Keratinocyte (primary cell): ENCODE measurements at regions not wholly inside any gene's neighbourhood (a gene's known extent, or its start where the extent isn't known, plus 50 kb on each side); places are given as distances from the start of the nearest gene placed in this dataset.

Source experiments
- DNase-seq: peaks from one replicate; pipeline ENCODE4 v3.0.0-alpha.2; 2011; ENCODE audit warnings: low read depth, missing footprints, low spot score
- FAIRE-seq: peaks from 2 replicates; lab custom pipeline; 2011; peaks lifted over from hg19 to GRCh38; lab: Jason Lieb, UNC
- H2AFZ ChIP-seq: 2 replicates; pipeline ENCODE4 v1.6.0; 2012; ENCODE audit warnings: low read length, control low read depth, inconsistent platforms; ENCODE audit not compliant: control insufficient read depth
- H3K27ac ChIP-seq: 2 replicates; pipeline ENCODE4 v1.5.1; 2011; ENCODE audit warnings: low read length; ENCODE audit not compliant: control insufficient read depth, insufficient read depth
- H3K27me3 ChIP-seq: 3 replicates; pipeline ENCODE4 v1.6.0; 2011; ENCODE audit warnings: low read length; ENCODE audit not compliant: control insufficient read depth, insufficient read depth; ENCODE audit errors: extremely low read depth
- H3K36me3 ChIP-seq, 2 experiments: 2 replicates in 1 of 2; 3 replicates in 1 of 2; pipeline ENCODE4 v1.5.1; 2011; ENCODE audit warnings: low read length in 2 of 2, mild to moderate bottlenecking in 1 of 2; ENCODE audit not compliant: control insufficient read depth in 2 of 2, insufficient read depth in 2 of 2; ENCODE audit errors: extremely low read depth in 1 of 2
- H3K4me1 ChIP-seq: 3 replicates; pipeline ENCODE4 v1.5.1; 2011; ENCODE audit warnings: low read length; ENCODE audit not compliant: control insufficient read depth, insufficient read depth; ENCODE audit errors: extremely low read depth
- H3K4me2 ChIP-seq: 3 replicates; pipeline ENCODE4 v1.6.0; 2011; ENCODE audit warnings: low read depth, low read length; ENCODE audit not compliant: control insufficient read depth, insufficient read depth; ENCODE audit errors: extremely low read depth
- H3K4me3 ChIP-seq, 3 experiments: fragments of 200-600 bp in 1 of 3; sonication (generic) in 1 of 3; 2 replicates in 2 of 3; 3 replicates in 1 of 3; pipeline ENCODE4 v1.5.1; 2011 to 2016; ENCODE audit warnings: low read length in 3 of 3, mild to moderate bottlenecking in 3 of 3, control low read depth in 2 of 3, inconsistent platforms in 1 of 3, low read depth in 1 of 3, mixed read lengths in 1 of 3, mixed run types in 1 of 3, moderate library complexity in 1 of 3; ENCODE audit not compliant: control insufficient read depth in 2 of 3, insufficient read depth in 2 of 3; ENCODE audit errors: extremely low read depth in 1 of 3
- H3K79me2 ChIP-seq: 2 replicates; pipeline ENCODE4 v1.6.0; 2012; ENCODE audit warnings: low read length; ENCODE audit not compliant: control insufficient read depth, insufficient read depth
- H3K9ac ChIP-seq: 3 replicates; pipeline ENCODE4 v1.6.0; 2011; ENCODE audit warnings: low read length; ENCODE audit not compliant: control insufficient read depth, insufficient read depth; ENCODE audit errors: extremely low read depth
- H3K9me1 ChIP-seq: 3 replicates; pipeline ENCODE4 v1.6.0; 2011; ENCODE audit warnings: low read length; ENCODE audit not compliant: control insufficient read depth, insufficient read depth; ENCODE audit errors: extremely low read depth
- H3K9me3 ChIP-seq: 2 replicates; pipeline ENCODE4 v1.5.1; 2012; ENCODE audit warnings: low read depth, low read length; ENCODE audit not compliant: control insufficient read depth
- H4K20me1 ChIP-seq: 3 replicates; pipeline ENCODE4 v1.6.0; 2011; ENCODE audit warnings: low read length; ENCODE audit not compliant: control insufficient read depth, insufficient read depth; ENCODE audit errors: extremely low read depth
- EZH2 ChIP-seq: IDR thresholded peaks from one replicate; pipeline ENCODE4 v1.6.1; 2012; ENCODE audit warnings: inconsistent platforms, mild to moderate bottlenecking, low read length, moderate library complexity
- dilution Hi-C: fragments of 300-500 bp; cut with MboI; formaldehyde crosslinking; loops from one replicate; pipeline ENCODE4 v1.7.0; 2020; ENCODE audit warnings: low sequenced_read_pairs; ENCODE audit not compliant: extremely low pct_ligation_motif_present
- TF ChIP-seq, protein P1 (sequence below), 3 experiments: IDR thresholded peaks in 1 of 3; conservative IDR thresholded peaks in 1 of 3; optimal IDR thresholded peaks in 1 of 3; 2 replicates in 2 of 3; 3 replicates in 1 of 3; pipeline versions ENCODE3 to v1.5.1; 2011; ENCODE audit warnings: low read length in 3 of 3, mild to moderate bottlenecking in 3 of 3, moderate library complexity in 2 of 3, control low read depth in 1 of 3, inconsistent platforms in 1 of 3; ENCODE audit not compliant: insufficient read depth in 2 of 3; ENCODE audit errors: extremely low read depth in 1 of 3

GRCh38 chr2:61721382-61721781, 132.5 kb downstream of the FAM161A start:
- Histone ChIP-seq H2AFZ (no peak overlapping the region), H3K79me2 (no peaks in the 10 kb centered on the region), H4K20me1 (no peaks in the 10 kb centered on the region), H3K27ac (no peak overlapping the region), H3K4me2 (peak overlapping the region; percentile 8), H3K9ac (no peak overlapping the region), H3K4me1 (peaks cover 11% of the 10 kb centered on the region), H3K4me3 (no peak overlapping the region), H3K27me3 (no peaks in the 10 kb centered on the region), H3K9me1 (no peaks in the 10 kb centered on the region), H3K9me3 (no peaks in the 10 kb centered on the region), H3K36me3 (no peaks in the 10 kb centered on the region)
- no peak for FAIRE-seq
- dilution Hi-C loops, result no loop called here
- TF ChIP-seq, protein P1, sequence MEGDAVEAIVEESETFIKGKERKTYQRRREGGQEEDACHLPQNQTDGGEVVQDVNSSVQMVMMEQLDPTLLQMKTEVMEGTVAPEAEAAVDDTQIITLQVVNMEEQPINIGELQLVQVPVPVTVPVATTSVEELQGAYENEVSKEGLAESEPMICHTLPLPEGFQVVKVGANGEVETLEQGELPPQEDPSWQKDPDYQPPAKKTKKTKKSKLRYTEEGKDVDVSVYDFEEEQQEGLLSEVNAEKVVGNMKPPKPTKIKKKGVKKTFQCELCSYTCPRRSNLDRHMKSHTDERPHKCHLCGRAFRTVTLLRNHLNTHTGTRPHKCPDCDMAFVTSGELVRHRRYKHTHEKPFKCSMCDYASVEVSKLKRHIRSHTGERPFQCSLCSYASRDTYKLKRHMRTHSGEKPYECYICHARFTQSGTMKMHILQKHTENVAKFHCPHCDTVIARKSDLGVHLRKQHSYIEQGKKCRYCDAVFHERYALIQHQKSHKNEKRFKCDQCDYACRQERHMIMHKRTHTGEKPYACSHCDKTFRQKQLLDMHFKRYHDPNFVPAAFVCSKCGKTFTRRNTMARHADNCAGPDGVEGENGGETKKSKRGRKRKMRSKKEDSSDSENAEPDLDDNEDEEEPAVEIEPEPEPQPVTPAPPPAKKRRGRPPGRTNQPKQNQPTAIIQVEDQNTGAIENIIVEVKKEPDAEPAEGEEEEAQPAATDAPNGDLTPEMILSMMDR (optimal IDR thresholded peaks at IDR 0.05 in 1 of 3, IDR thresholded peaks at IDR 0.05 in 1 of 3, conservative IDR thresholded peaks at IDR 0.05 in 1 of 3; ENCODE audit: extremely low read depth in 1 of 3, insufficient read depth in 2 of 3, low read length in 3 of 3), result no peak
- no peak for TF ChIP-seq EZH2
- no peak for DNase-seq

- H2AFZ ChIP-seq, result no peak overlapping the region
- no peaks in the 10 kb centered on the region for H3K79me2 ChIP-seq
- H3K9me3 ChIP-seq, result no peaks in the 10 kb centered on the region
- peak overlapping the region; percentile 34 for H3K27ac ChIP-seq
- H3K9me1 ChIP-seq, result no peaks in the 10 kb centered on the region
- dilution Hi-C loops, result no loop called here
- TF ChIP-seq, protein P1 (optimal IDR thresholded peaks at IDR 0.05 in 1 of 3, IDR thresholded peaks at IDR 0.05 in 1 of 3, conservative IDR thresholded peaks at IDR 0.05 in 1 of 3; ENCODE audit: extremely low read depth in 1 of 3, insufficient read depth in 2 of 3, low read length in 3 of 3), result no peak
- no peak for TF ChIP-seq EZH2
- H3K27me3 ChIP-seq, result no peaks in the 10 kb centered on the region
- no peaks in the 10 kb centered on the region for H3K36me3 ChIP-seq
- FAIRE-seq, result no peak
- peak overlapping the region; percentile 8 for H3K4me2 ChIP-seq
- H3K4me1 ChIP-seq, result peaks cover 11% of the 10 kb centered on the region
- no peak overlapping the region for H3K4me3 ChIP-seq
- H4K20me1 ChIP-seq, result no peaks in the 10 kb centered on the region
- DNase-seq, result peak; percentile 9
- no peak overlapping the region for H3K9ac ChIP-seq
These were observed 132.9 kb downstream of the FAM161A start for GRCh38 chr2:61720911-61721310.
